ENCODE measurements at regions not wholly inside any gene's neighbourhood (a gene's known extent, or its start where the extent isn't known, plus 50 kb on each side); places are given as distances from the start of the nearest gene placed in this dataset.

- TF ChIP-seq CTCF (conservative IDR thresholded peaks at IDR 0.05; ENCODE audit: low read depth, low read length) (no peak), EZH2 (IDR thresholded peaks at IDR 0.05; ENCODE audit: low read length, unreplicated experiment) (no peak), EZH2phosphoT487 (IDR thresholded peaks at IDR 0.05; ENCODE audit: borderline replicate concordance, low read length) (no peak)
These were observed 584.1 kb downstream of the LRFN5 start for GRCh38 chr14:42190744-42191143.

Data from PC-3 (cell line).